ENCODE measurements at regions not wholly inside any gene's neighbourhood (a gene's known extent, or its start where the extent isn't known, plus 50 kb on each side); places are given as distances from the start of the nearest gene placed in this dataset.

DNA sequence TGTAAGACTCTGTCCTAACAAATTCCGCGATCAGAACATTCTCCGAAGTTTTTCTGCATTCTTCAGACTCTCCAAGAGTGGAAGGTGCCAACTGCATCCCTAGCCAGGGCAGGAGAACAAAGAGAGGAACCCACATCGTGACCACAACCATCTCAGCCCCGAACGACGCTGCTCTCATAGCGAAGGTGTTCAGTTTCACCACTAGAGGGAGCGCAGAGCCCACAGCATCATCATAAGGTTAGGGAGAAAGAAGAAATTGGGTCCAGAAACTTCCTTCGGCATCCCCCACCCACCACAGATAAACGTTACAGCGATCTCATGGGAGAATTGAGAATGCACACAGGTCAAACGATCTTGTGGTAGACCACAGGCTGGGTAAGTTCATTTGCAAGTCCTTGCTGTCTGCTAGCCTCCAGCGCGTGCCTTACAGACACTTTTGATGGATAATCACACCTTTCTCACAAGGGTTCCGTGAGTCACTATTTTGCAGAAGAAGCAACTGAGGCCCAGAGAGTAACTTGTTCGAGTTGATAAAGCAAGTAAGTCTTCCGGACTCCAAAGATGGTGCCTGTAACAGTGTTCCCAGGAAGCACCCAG, 53.7 kb upstream of the ARL4C start:
- peak; percentile 80 for DNase-seq

DNA sequence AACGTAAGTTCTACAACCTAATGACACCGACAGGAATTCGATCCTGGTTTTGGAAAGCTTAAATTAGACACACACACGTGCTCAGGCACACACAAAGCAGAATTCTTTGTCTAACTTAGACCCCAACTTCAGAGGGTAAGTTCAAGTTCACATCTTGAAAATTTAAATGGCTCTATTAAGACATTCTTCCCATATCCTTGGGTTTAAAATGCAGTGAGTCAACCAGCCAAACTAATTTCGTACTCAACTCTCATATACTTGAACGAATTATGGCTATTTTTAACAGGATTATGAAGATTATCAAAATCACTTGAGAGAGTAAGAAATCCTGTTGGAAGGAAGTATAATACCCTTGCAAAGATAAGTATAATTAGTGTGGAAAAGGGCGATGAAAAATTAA, 53.2 kb upstream of the ARL4C start:
- DNase-seq = no peak

DNA sequence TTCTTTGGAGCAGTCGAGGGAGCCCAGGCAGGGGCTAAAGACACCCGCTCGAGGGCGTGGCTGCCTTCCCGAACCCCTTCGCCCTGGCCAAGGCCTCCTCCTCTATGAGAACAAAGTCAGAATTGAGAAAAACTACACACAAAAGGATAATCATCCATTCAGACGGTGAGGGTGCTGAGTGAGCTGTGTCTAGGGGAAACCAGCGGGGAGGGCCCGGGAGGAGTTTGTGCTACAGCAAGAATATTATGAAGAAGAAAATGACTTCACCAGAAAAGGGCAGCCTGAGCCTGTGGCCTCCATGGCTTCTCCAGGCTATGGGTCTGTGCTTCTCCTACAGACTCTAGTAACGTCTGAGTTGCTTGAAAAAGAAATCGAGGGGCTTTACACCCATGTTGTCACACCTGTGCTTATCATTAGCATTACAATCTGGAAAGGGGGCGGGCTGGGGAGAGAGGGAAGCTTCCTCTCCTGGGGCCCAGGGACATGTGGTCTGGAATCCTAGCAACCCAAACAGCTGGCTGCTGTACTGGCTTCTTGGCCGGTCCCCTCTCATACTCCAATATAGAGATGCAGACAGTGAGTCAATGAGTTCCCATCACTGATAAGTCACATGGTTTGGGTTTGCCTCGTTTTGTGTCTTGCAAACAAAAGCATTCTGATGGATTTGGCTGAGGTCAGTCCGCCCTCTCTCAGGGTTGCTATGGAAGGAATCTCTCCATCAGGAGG, 52.0 kb upstream of the ARL4C start:
- no peak for DNase-seq

DNA sequence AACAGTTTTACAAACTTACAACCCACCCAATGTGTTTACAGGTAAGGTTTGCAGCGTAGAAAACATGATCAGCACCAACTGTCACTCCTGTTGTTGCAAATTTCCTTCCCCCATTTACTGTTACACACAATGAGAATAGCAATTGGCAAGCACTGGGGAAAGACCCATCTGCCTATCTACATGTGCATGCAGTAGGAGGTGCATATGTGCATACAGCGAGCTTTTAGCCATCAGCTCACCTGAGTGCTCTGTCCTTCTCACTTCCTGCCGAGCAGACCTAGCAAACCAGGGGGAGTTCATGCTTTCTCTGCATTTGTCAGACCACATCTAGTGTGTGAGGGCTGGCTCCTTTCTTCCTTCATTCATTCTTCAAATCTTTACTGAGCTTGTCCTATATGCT, 49.9 kb upstream of the ARL4C start:
- no peak for DNase-seq

Measured in DMS79 treated with DMSO at 0.1 percent for 48 hours (cell line).